ENCODE measurements at regions not wholly inside any gene's neighbourhood (a gene's known extent, or its start where the extent isn't known, plus 50 kb on each side); places are given as distances from the start of the nearest gene placed in this dataset.

GRCh38 chr10:28463676-28464395, 69.1 kb upstream of the WAC start:
- ChIA-PET CTCF (ENCODE audit: partially characterized antibody) (no interaction called here), POLR2A (ENCODE audit: partially characterized antibody) (no interaction called here)
- H2AK5ac ChIP-seq (ENCODE audit: low read depth, low read length): no peak overlapping the region
- H3K23me2 ChIP-seq (ENCODE audit: low read depth, low read length): no peaks in the 10 kb centered on the region
- H3K27ac ChIP-seq (ENCODE audit: low read depth, low read length): no peak overlapping the region
- peak in 1 of 2 experiments; percentile 35 for DNase-seq (ENCODE audit: low read depth in 1 of 2, low spot score in 2 of 2)
- H3K23ac ChIP-seq (ENCODE audit: insufficient read length): no peak overlapping the region
- H4K91ac ChIP-seq (replicated peaks; ENCODE audit: insufficient read length, low read length): no peak overlapping the region
- H4K5ac ChIP-seq (ENCODE audit: insufficient read length, low read depth, low read length): no peak overlapping the region
- no peaks in the 10 kb centered on the region for H3K79me1 ChIP-seq (ENCODE audit: low read depth, low read length)
- H4K20me1 ChIP-seq (replicated peaks in 1 of 2; ENCODE audit: control insufficient read depth in 1 of 2, insufficient read depth in 2 of 2, low read length in 2 of 2): no peaks in the 10 kb centered on the region
- H4K8ac ChIP-seq (ENCODE audit: extremely low read depth, insufficient read depth, low read length): no peak overlapping the region; the same call in 1 of the 2 replicates
- H3K27me3 ChIP-seq (replicated peaks in 1 of 4; ENCODE audit: control insufficient read depth in 3 of 4, extremely low read depth in 1 of 4, insufficient read depth in 3 of 4, low read length in 3 of 4): peaks cover 0 to 2% (median 0%) of the 10 kb centered on the region in 4 experiments; a peak in 1 of 7 replicates
- H3K4ac ChIP-seq (replicated peaks; ENCODE audit: insufficient read length, low read depth, low read length): no peak overlapping the region
- no peak overlapping the region for H2BK20ac ChIP-seq (ENCODE audit: low read length)
- no peak overlapping the region for H3K14ac ChIP-seq (ENCODE audit: insufficient read length)
- peaks cover 0 to 2% (median under 1%) of the 10 kb centered on the region in 4 experiments; a peak in 4 of 7 replicates for H3K4me1 ChIP-seq (replicated peaks in 1 of 4; ENCODE audit: control insufficient read depth in 3 of 4, insufficient read depth in 4 of 4, low read length in 3 of 4)
- H2AFZ ChIP-seq (ENCODE audit: low read length): 0 out of 2 replicates have a peak overlapping the region, but pooled peaks have one; percentile 14
- no peak overlapping the region for H3K9ac ChIP-seq (replicated peaks in 1 of 4; ENCODE audit: extremely low read depth in 1 of 4, low read depth in 3 of 4, low read length in 3 of 4)
- no peaks in the 10 kb centered on the region; a peak in 1 of 4 replicates for H3K9me3 ChIP-seq (ENCODE audit: insufficient read depth in 2 of 2, low read depth in 1 of 2, low read length in 1 of 2)
- H3K79me2 ChIP-seq (ENCODE audit: control insufficient read depth in 1 of 2, insufficient read depth in 2 of 2, low read length in 2 of 2): no peaks in the 10 kb centered on the region
- no peak overlapping the region for H2BK12ac ChIP-seq (ENCODE audit: low read depth, low read length)
- no peak overlapping the region for H2BK120ac ChIP-seq (replicated peaks; ENCODE audit: low read depth, low read length)
- FAIRE-seq: no peak
- H3K36me3 ChIP-seq (ENCODE audit: control insufficient read depth in 2 of 4, insufficient read depth in 4 of 4, low read length in 3 of 4): no peaks in the 10 kb centered on the region
- H3K4me3 ChIP-seq (ENCODE audit: extremely low read depth in 1 of 4, insufficient read depth in 2 of 4, low read depth in 3 of 4, low read length in 4 of 4): no peak overlapping the region
- H3K4me2 ChIP-seq (ENCODE audit: insufficient read depth in 1 of 2, low read depth in 2 of 2, low read length in 2 of 2): no peak overlapping the region
- no peak overlapping the region for H2BK15ac ChIP-seq (ENCODE audit: low read length)
- 88% methylated on average over 9 of the region's 9 CpGs; no CpG with 5 or more reads in 1 of the 2 experiments for WGBS, 2 experiments (ENCODE audit: extremely low coverage in 1 of 2, insufficient coverage in 1 of 2, insufficient read length in 1 of 2, insufficient replicate concordance in 2 of 2, low coverage in 1 of 2, low lambda C conversion rate in 2 of 2, missing lambda C conversion rate in 1 of 2)
- H3K18ac ChIP-seq (ENCODE audit: extremely low read depth, low read length): no peak overlapping the region
- H3K56ac ChIP-seq (replicated peaks; ENCODE audit: insufficient read length, low read depth, low read length): no peak overlapping the region
- no peak overlapping the region for H2BK5ac ChIP-seq (ENCODE audit: low read depth, low read length)
- TF ChIP-seq SIX5 (IDR thresholded peaks at IDR 0.05; ENCODE audit: low read depth, low read length): no peak
- no peak for TF ChIP-seq RFX5 (IDR thresholded peaks at IDR 0.05; ENCODE audit: borderline replicate concordance, low read depth, low read length)
- no peak for TF ChIP-seq MAFK (IDR thresholded peaks at IDR 0.05; ENCODE audit: low read depth, low read length)
- TF ChIP-seq CTBP2 (IDR thresholded peaks at IDR 0.05; ENCODE audit: borderline replicate concordance, insufficient read depth, insufficient read length, low read length): no peak
- TF ChIP-seq SIRT6 (IDR thresholded peaks at IDR 0.05; ENCODE audit: low read length): no peak
- TF ChIP-seq TEAD4 (IDR thresholded peaks at IDR 0.05; ENCODE audit: low read depth, low read length): no peak

All from H1 (cell line).